ENCODE measurements at regions not wholly inside any gene's neighbourhood (a gene's known extent, or its start where the extent isn't known, plus 50 kb on each side); places are given as distances from the start of the nearest gene placed in this dataset.

DNA sequence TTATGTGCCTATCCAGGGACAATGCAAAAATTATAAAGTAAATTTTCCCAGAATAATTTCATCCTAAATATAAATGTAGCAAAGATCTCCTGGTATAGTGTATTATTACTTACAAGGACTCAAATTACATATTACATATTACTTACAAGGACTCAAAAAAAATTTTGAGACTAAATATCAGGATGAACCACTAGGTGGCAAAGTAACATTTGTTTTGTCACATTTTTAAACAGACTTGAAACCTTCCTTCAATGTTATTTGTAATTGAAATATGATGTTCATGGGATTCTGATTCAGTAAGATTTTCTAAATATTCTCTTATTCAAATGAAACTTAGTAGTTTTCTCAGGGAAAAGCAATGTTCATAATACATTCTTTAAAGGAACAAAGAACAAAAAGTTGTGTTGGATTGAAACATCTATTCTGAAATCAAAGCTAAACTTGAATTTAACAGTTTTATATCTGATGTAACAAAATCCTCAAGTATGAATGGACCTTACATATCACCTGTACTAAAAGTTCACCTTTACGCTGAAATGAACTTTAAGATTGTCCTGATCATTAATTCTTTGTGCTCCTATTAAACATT lies 74.3 kb upstream of the GNAI1 start:
- Mint-ChIP-seq H3K27ac (no peak overlapping the region), H3K27me3 (ENCODE audit: insufficient read depth, low read depth) (peaks cover 2% of the 10 kb centered on the region), H3K36me3 (no peaks in the 10 kb centered on the region), H3K4me1 (no peaks in the 10 kb centered on the region), H3K4me3 (no peak overlapping the region), H3K9me3 (peaks cover 3% of the 10 kb centered on the region)
- Histone ChIP-seq H3K36me3 (no peaks in the 10 kb centered on the region), H3K27ac (no peak overlapping the region), H3K9me3 (ENCODE audit: low read depth) (no peaks in the 10 kb centered on the region), H3K9ac (no peak overlapping the region), H3K27me3 (no peaks in the 10 kb centered on the region), H3K4me2 (no peak overlapping the region), H3K4me1 (no peaks in the 10 kb centered on the region), H4K20me1 (ENCODE audit: low read depth) (no peaks in the 10 kb centered on the region), H2AFZ (replicated peaks) (no peak overlapping the region), H3K79me2 (ENCODE audit: low read depth) (no peaks in the 10 kb centered on the region), H3K4me3 (no peak overlapping the region), H3F3A (ENCODE audit: low read depth) (no peaks in the 10 kb centered on the region)
- peak; percentile 38 for DNase-seq (ENCODE audit: low spot score)
- TF ChIP-seq EZH2phosphoT487 (IDR thresholded peaks at IDR 0.05) (no peak), EZH2 (IDR thresholded peaks at IDR 0.05) (no peak)
- TF ChIP-seq, protein P1, sequence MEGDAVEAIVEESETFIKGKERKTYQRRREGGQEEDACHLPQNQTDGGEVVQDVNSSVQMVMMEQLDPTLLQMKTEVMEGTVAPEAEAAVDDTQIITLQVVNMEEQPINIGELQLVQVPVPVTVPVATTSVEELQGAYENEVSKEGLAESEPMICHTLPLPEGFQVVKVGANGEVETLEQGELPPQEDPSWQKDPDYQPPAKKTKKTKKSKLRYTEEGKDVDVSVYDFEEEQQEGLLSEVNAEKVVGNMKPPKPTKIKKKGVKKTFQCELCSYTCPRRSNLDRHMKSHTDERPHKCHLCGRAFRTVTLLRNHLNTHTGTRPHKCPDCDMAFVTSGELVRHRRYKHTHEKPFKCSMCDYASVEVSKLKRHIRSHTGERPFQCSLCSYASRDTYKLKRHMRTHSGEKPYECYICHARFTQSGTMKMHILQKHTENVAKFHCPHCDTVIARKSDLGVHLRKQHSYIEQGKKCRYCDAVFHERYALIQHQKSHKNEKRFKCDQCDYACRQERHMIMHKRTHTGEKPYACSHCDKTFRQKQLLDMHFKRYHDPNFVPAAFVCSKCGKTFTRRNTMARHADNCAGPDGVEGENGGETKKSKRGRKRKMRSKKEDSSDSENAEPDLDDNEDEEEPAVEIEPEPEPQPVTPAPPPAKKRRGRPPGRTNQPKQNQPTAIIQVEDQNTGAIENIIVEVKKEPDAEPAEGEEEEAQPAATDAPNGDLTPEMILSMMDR (IDR thresholded peaks at IDR 0.05) = peak; percentile 72

DNA sequence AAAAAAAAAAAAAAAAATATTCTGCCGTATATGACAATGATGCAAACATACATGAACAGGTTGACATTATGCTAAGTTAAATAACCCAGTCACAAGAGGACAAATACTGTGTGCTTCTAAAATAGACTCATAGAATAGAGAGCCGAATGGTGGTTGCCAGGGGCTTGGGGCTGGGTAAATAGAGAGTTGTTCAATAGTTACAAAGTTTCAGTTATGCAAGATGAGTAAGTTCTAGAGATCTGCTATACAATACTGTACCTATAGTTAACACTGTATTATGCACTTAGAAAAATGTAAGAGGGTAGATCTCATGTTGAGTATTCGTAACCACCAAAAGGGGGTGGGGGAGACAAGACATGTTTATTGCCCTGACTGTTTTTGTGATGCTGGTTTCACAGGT lies 77.1 kb upstream of the GNAI1 start:
- no peak for DNase-seq (ENCODE audit: low spot score)
- H3K4me3 Mint-ChIP-seq = no peak overlapping the region
- no peak overlapping the region for H3K27ac ChIP-seq
- H3K9me3 Mint-ChIP-seq = peaks cover 3% of the 10 kb centered on the region
- H3F3A ChIP-seq (ENCODE audit: low read depth) = no peaks in the 10 kb centered on the region
- H2AFZ ChIP-seq (replicated peaks) = no peak overlapping the region
- no peaks in the 10 kb centered on the region for H3K36me3 ChIP-seq
- H3K4me3 ChIP-seq = no peak overlapping the region
- no peaks in the 10 kb centered on the region for H4K20me1 ChIP-seq (ENCODE audit: low read depth)
- peaks cover 2% of the 10 kb centered on the region for H3K27me3 Mint-ChIP-seq (ENCODE audit: insufficient read depth, low read depth)
- no peak overlapping the region for H3K27ac Mint-ChIP-seq
- no peaks in the 10 kb centered on the region for H3K27me3 ChIP-seq
- no peaks in the 10 kb centered on the region for H3K4me1 Mint-ChIP-seq
- no peaks in the 10 kb centered on the region for H3K36me3 Mint-ChIP-seq
- TF ChIP-seq EZH2phosphoT487 (IDR thresholded peaks at IDR 0.05) (no peak), EZH2 (IDR thresholded peaks at IDR 0.05) (no peak)
- TF ChIP-seq, protein P1 (IDR thresholded peaks at IDR 0.05) = no peak
- no peak overlapping the region for H3K4me2 ChIP-seq
- no peak overlapping the region for H3K9ac ChIP-seq
- H3K9me3 ChIP-seq (ENCODE audit: low read depth) = no peaks in the 10 kb centered on the region
- no peaks in the 10 kb centered on the region for H3K79me2 ChIP-seq (ENCODE audit: low read depth)
- no peaks in the 10 kb centered on the region for H3K4me1 ChIP-seq

DNA sequence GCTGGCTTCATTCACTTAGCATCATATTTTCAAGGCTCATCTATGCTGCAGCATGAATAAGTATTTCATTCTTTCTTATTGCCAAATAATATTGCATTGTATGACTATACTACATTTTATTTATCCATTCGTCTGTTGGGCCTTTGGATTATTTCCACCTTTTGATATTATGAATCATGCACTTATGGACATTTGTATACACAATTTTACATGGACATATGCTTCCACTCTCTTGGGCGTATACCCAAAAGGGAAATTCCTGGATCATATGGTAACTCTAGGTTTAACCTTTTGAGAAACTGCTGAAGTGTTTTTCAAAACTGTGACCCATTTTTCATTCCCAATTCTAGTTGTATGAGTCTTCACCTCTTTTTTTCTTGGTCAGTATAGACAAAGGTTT lies 80.3 kb upstream of the GNAI1 start:
- Mint-ChIP-seq H3K9me3 (no peaks in the 10 kb centered on the region), H3K4me1 (no peaks in the 10 kb centered on the region), H3K27me3 (ENCODE audit: insufficient read depth, low read depth) (peaks cover 2% of the 10 kb centered on the region), H3K4me3 (no peak overlapping the region), H3K36me3 (no peaks in the 10 kb centered on the region), H3K27ac (no peak overlapping the region)
- Histone ChIP-seq H3K4me2 (no peak overlapping the region), H3K9me3 (ENCODE audit: low read depth) (no peaks in the 10 kb centered on the region), H4K20me1 (ENCODE audit: low read depth) (no peaks in the 10 kb centered on the region), H3K79me2 (ENCODE audit: low read depth) (no peaks in the 10 kb centered on the region), H3K27ac (no peak overlapping the region), H3K36me3 (no peaks in the 10 kb centered on the region), H3K9ac (no peak overlapping the region), H2AFZ (replicated peaks) (no peak overlapping the region), H3K4me1 (no peaks in the 10 kb centered on the region), H3K4me3 (no peak overlapping the region), H3F3A (ENCODE audit: low read depth) (no peaks in the 10 kb centered on the region), H3K27me3 (no peaks in the 10 kb centered on the region)
- DNase-seq (ENCODE audit: low spot score) = no peak
- TF ChIP-seq, protein P1 (IDR thresholded peaks at IDR 0.05) = no peak
- TF ChIP-seq EZH2 (IDR thresholded peaks at IDR 0.05) (no peak), EZH2phosphoT487 (IDR thresholded peaks at IDR 0.05) (no peak)

Measured in neural progenitor cell (in vitro differentiated cells).